Smooth muscle cell (in vitro differentiated cells): ENCODE measurements at regions not wholly inside any gene's neighbourhood (a gene's known extent, or its start where the extent isn't known, plus 50 kb on each side); places are given as distances from the start of the nearest gene placed in this dataset.

ENCODE experiments used
- DNase-seq: peaks from one replicate; lab custom pipeline; 2025; ENCODE audit not compliant: unreplicated experiment; lab: John Stamatoyannopoulos, UW
- H2AFZ ChIP-seq: fragments of 200-600 bp; sonication (generic); 2 replicates; pipeline ENCODE4 v1.6.0; 2016; ENCODE audit warnings: antibody characterized with exemption, low read depth, mild to moderate bottlenecking
- H3F3A ChIP-seq: fragments of 200-600 bp; sonication (generic); 2 replicates; pipeline ENCODE4 v1.6.0; 2017; ENCODE audit warnings: antibody characterized with exemption, low read depth
- H3K27ac ChIP-seq: fragments of 200-600 bp; sonication (generic); 2 replicates; pipeline ENCODE4 v1.5.1; 2016; ENCODE audit warnings: low read depth, mild to moderate bottlenecking
- H3K27me3 ChIP-seq: fragments of 200-600 bp; sonication (generic); 2 replicates; pipeline ENCODE4 v1.6.1; 2016; ENCODE audit warnings: low read depth, mild to moderate bottlenecking
- H3K36me3 ChIP-seq: fragments of 200-600 bp; sonication (generic); 2 replicates; pipeline ENCODE4 v1.5.1; 2016; ENCODE audit warnings: low read depth
- H3K4me1 ChIP-seq: fragments of 200-600 bp; sonication (generic); 2 replicates; pipeline ENCODE4 v1.5.1; 2016; ENCODE audit warnings: low read depth
- H3K4me2 ChIP-seq: fragments of 200-600 bp; sonication (generic); 2 replicates; pipeline ENCODE4 v1.6.0; 2016; ENCODE audit warnings: mild to moderate bottlenecking
- H3K4me3 ChIP-seq: fragments of 200-600 bp; sonication (generic); 2 replicates; pipeline ENCODE4 v1.5.1; 2016; ENCODE audit warnings: mild to moderate bottlenecking
- H3K79me2 ChIP-seq: fragments of 200-600 bp; sonication (generic); 2 replicates; pipeline ENCODE4 v1.6.0; 2016; ENCODE audit warnings: low read depth, mild to moderate bottlenecking
- H3K9ac ChIP-seq: fragments of 200-600 bp; sonication (generic); 2 replicates; pipeline ENCODE4 v1.6.0; 2016; ENCODE audit warnings: low read depth
- H3K9me3 ChIP-seq: fragments of 200-600 bp; sonication (generic); replicated peaks from 2 replicates; pipeline ENCODE4 v1.5.1; 2016; ENCODE audit warnings: low read depth
- H4K20me1 ChIP-seq: fragments of 200-600 bp; sonication (generic); 2 replicates; pipeline ENCODE4 v1.6.0; 2016; ENCODE audit warnings: low read depth
- CTCF ChIP-seq: fragments of 200-600 bp; sonication (generic); IDR thresholded peaks from 2 replicates; pipeline ENCODE4 v1.5.1; 2017; ENCODE audit warnings: borderline replicate concordance, mild to moderate bottlenecking, antibody characterized with exemption; ENCODE audit not compliant: insufficient read depth, poor library complexity, severe bottlenecking
- WGBS: methylation state at CpG from one replicate; pipeline ENCODE4 v1.1.7; 2016; ENCODE audit warnings: low lambda C conversion rate; 5-methylcytosine and 5-hydroxymethylcytosine counted together

- no peak for TF ChIP-seq CTCF
- Histone ChIP-seq H3K9ac (no peak overlapping the region), H4K20me1 (no peaks in the 10 kb centered on the region), H3K27ac (no peak overlapping the region), H2AFZ (no peak overlapping the region), H3K9me3 (no peaks in the 10 kb centered on the region), H3K4me3 (no peak overlapping the region), H3K4me1 (no peaks in the 10 kb centered on the region), H3K79me2 (no peaks in the 10 kb centered on the region), H3K36me3 (no peaks in the 10 kb centered on the region), H3F3A (no peaks in the 10 kb centered on the region), H3K27me3 (no peaks in the 10 kb centered on the region), H3K4me2 (no peak overlapping the region)
- DNase-seq, result no peak
- 72% methylated on average over 3 of the region's 3 CpGs for WGBS
Measured at GRCh38 chr16:62664566-62664965, 628.3 kb upstream of the CDH8 start.

- no peak overlapping the region for H2AFZ ChIP-seq
- DNase-seq, result no peak
- no peaks in the 10 kb centered on the region for H3K9me3 ChIP-seq
- H3K27ac ChIP-seq, result no peak overlapping the region
- H3F3A ChIP-seq, result no peaks in the 10 kb centered on the region
- H3K4me2 ChIP-seq, result no peak overlapping the region
- no peak for TF ChIP-seq CTCF
- no peak overlapping the region for H3K9ac ChIP-seq
- H3K4me1 ChIP-seq, result no peaks in the 10 kb centered on the region
- no peaks in the 10 kb centered on the region for H3K79me2 ChIP-seq
- H4K20me1 ChIP-seq, result no peaks in the 10 kb centered on the region
- no peaks in the 10 kb centered on the region for H3K27me3 ChIP-seq
- no peaks in the 10 kb centered on the region for H3K36me3 ChIP-seq
- no peak overlapping the region for H3K4me3 ChIP-seq
Measured at GRCh38 chr16:62661435-62661834, 625.2 kb upstream of the CDH8 start.

- no peak overlapping the region for H3K4me3 ChIP-seq
- no peak overlapping the region for H3K4me2 ChIP-seq
- no peak overlapping the region for H3K9ac ChIP-seq
- H3K27ac ChIP-seq, result no peak overlapping the region
- no peaks in the 10 kb centered on the region for H3K4me1 ChIP-seq
- no peaks in the 10 kb centered on the region for H3K79me2 ChIP-seq
- no peak for DNase-seq
- no peaks in the 10 kb centered on the region for H4K20me1 ChIP-seq
- H3F3A ChIP-seq, result no peaks in the 10 kb centered on the region
- no peaks in the 10 kb centered on the region for H3K27me3 ChIP-seq
- H2AFZ ChIP-seq, result no peak overlapping the region
- TF ChIP-seq CTCF, result no peak
- no peaks in the 10 kb centered on the region for H3K36me3 ChIP-seq
- H3K9me3 ChIP-seq, result no peaks in the 10 kb centered on the region
Measured at GRCh38 chr16:62657116-62657515, 620.9 kb upstream of the CDH8 start.

- WGBS, result 74% methylated on average over 3 of the region's 3 CpGs
- TF ChIP-seq CTCF, result no peak
- H3K79me2 ChIP-seq, result no peaks in the 10 kb centered on the region
- no peak overlapping the region for H3K27ac ChIP-seq
- H2AFZ ChIP-seq, result no peak overlapping the region
- H3K36me3 ChIP-seq, result no peaks in the 10 kb centered on the region
- H3F3A ChIP-seq, result no peaks in the 10 kb centered on the region
- H3K4me1 ChIP-seq, result no peaks in the 10 kb centered on the region
- H4K20me1 ChIP-seq, result no peaks in the 10 kb centered on the region
- H3K4me3 ChIP-seq, result no peak overlapping the region
- H3K4me2 ChIP-seq, result no peak overlapping the region
- no peaks in the 10 kb centered on the region for H3K27me3 ChIP-seq
- no peaks in the 10 kb centered on the region for H3K9me3 ChIP-seq
- DNase-seq, result no peak
- no peak overlapping the region for H3K9ac ChIP-seq
Measured at GRCh38 chr16:62652441-62653120, 616.3 kb upstream of the CDH8 start.
